Suprapubic skin (tissue), 3 donors: ENCODE measurements at regions not wholly inside any gene's neighbourhood (a gene's known extent, or its start where the extent isn't known, plus 50 kb on each side); places are given as distances from the start of the nearest gene placed in this dataset.

Experiments used
- CTCF ChIP-seq, 2 donors: fragments of 200-600 bp in 1 of 2; fragments of 450-650 bp in 1 of 2; sonication (generic) in 1 of 2; IDR thresholded peaks; one replicate each; pipeline ENCODE4 v1.5.1; 2016 to 2019; ENCODE audit warnings: antibody characterized with exemption in 2 of 2, mild to moderate bottlenecking in 1 of 2, moderate library complexity in 1 of 2
- EP300 ChIP-seq: sonication (generic); formaldehyde crosslinking; IDR thresholded peaks from one replicate; pipeline ENCODE4 v1.6.1; 2017; ENCODE audit warnings: antibody characterized with exemption
- POLR2A ChIP-seq, 2 donors: fragments of 450-650 bp; IDR thresholded peaks; one replicate each; pipeline ENCODE4 v1.6.1; 2017; ENCODE audit warnings: antibody characterized with exemption in 2 of 2, mild to moderate bottlenecking in 2 of 2, moderate library complexity in 2 of 2

GRCh38 chr18:54673936-54674335 is 82.9 kb downstream of the DYNAP start:
- TF ChIP-seq CTCF (IDR thresholded peaks at IDR 0.05) (no peak), POLR2A (IDR thresholded peaks at IDR 0.05) (no peak), EP300 (no peak)
